Medulla oblongata (tissue), 1 donor: ENCODE measurements at regions not wholly inside any gene's neighbourhood (a gene's known extent, or its start where the extent isn't known, plus 50 kb on each side); places are given as distances from the start of the nearest gene placed in this dataset.

Experiments used
- DNase-seq: peaks from one replicate; pipeline ENCODE4 v3.0.0-alpha.2; 2015; ENCODE audit errors: extremely low spot score

DNA sequence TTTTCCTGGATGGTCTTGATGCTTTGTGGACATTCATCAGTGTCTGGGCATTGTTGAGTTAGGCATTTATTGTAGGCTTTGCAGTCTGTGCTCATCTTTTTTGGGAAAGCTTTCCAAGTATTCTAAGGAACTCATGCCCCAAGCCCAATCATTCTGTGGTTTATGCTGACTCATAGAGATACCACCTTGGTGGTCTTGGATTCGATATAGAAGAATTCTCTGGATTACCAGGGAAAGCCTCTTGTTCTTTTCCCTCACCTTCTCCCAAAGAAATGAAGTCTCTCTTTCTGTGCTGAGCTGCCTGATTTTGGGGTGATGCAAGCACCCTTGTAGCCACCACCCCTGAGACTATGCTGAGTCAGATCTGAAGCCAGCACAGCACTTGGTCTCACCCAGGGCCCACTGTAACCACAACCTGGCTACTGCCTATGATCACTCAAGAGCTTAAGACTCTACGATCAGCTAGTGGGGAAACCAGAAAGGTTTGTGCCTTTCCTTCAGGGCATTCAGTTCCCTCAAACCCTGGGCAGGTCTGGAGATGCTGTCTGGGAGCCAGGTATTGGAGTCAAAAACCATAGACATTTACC, 422.6 kb downstream of the NUF2 start:
- no peak for DNase-seq

DNA sequence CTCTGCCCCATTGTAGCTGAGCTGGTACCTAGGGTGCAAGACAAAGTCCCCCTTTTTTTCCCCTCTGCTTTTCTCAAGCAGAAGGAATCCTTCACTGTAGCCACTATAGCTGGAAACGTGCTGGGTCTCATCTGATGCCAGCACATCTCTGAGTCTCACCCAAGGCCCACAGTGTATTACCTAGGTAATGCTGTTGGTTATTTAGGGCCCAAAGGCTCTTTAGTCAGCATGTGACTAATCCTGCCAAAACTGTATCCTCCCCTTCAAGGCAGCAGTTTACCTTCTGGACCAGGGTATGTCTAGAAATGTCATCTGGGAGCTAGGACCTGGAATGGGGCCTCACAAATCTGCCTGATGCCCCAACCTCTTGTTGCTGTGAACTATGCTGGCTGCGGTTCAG, 423.4 kb downstream of the NUF2 start:
- no peak for DNase-seq

DNA sequence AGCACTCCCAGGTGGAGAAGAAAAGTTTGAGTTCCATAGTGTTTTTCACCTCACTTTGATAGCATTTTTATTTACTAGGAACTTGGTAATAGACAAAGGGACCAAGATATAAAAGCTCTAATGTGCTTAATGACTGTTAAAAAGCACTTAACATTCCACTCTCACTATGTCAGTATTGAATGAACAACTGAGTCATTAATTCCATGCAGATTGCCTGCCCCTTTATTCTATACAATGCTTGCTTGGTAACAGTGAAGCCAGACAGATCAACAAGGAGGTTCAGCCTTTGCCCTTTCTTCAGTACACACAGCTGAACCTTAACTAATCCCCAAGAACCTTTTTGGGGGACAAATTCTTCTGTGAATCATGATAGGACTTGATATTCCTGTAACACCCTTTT, 425.5 kb downstream of the NUF2 start:
- no peak for DNase-seq

DNA sequence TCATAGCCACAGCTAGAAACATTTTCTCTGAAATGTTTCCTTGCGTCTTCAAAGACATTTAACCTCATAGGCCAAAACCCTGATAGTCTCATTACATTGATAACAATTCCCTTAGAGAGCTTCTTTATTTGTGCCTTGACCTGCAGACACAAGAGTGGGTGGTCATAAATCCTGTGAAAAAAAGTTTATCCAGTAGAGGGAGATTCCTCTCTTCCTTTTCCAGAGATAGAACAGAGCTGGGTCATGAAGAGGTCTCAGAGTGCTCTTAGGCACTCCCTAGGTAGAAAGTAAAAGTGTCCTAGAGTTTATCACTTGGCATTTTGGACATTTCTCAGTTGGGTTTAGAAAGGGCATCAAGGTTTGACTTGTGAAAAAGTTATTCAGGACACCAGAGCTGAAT, 426.1 kb downstream of the NUF2 start:
- no peak for DNase-seq

DNA sequence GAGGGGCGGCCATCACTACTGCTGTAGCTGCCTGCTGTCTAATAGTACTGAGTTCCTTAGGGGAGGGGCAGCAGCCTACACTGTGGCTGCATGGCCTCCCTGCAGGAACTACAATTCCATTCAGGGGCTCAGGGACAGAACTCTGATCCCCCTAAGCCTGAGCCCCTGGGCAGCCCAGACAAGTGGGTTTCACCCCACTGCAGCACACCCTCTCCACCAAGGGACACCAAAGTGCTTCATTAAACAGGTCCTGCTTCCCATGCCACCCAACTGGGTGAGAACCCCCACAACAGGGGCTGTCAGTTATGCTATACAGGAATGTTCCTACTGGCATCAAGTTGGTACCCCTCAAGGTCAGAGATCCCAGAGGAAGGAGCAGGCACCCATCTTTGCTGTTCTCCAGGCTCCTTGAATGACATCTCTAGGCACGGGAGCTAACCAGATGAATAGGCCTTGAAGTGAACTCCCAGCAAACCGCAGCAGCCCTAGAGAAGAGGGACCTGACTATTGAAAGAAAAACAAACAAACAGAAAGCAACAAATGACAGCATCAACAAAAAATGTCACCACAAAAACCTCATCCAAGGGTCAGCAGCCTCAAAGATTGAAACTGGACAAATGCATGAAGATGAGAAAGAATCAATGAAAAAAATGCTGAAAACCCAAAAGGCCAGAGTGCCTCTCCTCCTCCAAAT, 437.4 kb downstream of the NUF2 start:
- no peak for DNase-seq

DNA sequence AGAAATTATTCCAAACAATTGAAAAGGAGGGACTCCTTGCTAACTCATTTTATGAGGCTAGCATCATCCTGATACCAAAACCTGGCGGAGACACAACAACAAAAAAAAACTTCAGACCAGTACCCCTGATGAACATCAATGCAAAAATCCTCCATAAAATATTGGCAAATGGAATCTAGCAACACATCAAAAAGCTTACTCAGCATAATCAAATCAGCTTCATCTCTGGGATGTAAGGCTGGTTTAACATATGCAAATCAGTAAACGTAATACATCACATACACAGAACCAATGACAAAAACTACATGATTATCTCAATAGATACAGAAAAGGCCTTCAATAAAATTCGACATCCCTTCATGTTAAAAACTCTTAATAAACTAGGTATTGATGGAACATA, 440.1 kb downstream of the NUF2 start:
- no peak for DNase-seq

DNA sequence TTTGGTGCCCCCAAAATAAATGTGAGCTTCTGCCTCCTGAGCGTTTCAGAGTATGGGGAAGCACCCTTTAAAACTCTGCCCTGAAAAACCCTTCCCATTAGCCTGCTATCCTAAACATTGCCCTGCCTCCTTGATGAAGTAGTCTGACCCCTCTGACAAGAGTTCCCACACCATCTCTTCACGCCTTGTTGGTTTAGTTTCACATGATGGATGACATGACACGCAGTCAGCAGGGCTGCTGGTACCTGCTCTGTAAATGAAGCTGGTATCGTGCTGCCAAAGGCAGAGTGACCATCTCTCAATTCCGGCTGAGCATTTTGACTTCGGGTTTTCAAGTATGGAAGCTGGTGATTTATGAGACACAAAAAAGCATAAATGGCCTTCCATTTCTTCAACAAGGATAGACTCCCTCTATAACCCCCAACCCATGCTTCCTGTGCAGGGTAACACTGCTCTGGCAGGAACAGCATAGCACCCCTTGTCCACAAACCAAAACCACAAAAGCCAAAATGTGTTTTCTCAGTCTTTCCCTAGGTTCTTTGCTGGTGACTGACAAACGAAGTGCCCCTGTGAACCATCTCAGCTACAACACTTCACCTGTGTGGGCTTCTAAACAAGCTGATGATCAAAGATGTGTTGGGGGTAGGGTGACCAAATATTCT, 444.6 kb downstream of the NUF2 start:
- no peak for DNase-seq

DNA sequence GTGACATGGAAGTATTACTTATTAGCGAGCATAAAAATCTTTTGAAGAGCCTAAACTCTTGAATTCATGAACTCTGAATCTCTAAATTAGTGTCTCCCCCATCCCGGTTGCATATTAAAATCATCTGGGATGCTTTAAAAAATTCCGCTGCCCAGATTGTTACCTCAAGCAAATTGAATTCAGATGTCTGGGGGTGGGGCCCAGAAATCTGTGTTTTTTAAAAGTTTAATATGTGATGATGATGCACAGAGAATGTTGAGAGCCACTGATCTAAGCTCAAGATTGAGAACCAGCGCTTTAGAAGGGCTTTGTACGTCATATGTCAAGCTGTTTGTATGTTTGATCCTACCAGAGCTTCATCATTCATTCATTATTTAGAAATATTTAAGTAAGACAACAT, 446.8 kb downstream of the NUF2 start:
- no peak for DNase-seq

DNA sequence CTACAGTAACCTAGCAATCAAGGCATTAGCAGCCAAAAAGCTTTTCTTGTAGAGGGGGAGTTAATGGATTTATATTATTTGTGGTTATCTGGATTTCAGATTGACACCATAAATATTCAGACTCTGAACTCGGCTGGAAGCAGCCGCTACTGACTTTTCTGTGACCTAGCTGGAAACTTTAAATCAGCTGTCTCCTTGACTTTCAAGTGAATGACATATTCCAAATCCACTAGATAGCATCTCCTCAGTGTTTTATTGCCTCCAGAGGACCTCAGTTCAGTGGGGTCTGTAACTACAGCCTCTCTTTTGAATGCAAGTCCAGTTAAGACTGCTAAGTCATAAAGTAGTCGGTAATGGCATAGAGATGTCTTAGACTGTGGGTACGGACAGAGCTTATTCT, 448.5 kb downstream of the NUF2 start:
- no peak for DNase-seq

DNA sequence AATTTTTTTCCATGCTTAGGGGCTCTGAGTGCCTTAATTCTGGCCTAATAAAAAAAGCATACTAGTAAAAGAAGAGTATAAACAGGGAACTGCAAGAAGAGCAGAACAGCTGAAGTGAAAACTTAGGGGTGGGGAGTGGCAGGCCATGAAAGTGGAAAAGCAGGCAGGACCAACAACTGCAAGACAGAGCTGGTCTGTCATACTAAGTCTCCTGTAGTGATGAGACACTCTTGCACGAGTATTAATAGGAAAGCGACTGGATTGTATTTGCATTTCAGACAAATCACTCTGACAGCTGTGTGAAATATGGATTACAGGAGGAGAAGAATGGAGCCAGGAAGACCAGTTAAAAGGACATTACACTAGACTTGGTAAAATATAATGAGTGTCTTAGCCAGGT, 449.9 kb downstream of the NUF2 start:
- no peak for DNase-seq

DNA sequence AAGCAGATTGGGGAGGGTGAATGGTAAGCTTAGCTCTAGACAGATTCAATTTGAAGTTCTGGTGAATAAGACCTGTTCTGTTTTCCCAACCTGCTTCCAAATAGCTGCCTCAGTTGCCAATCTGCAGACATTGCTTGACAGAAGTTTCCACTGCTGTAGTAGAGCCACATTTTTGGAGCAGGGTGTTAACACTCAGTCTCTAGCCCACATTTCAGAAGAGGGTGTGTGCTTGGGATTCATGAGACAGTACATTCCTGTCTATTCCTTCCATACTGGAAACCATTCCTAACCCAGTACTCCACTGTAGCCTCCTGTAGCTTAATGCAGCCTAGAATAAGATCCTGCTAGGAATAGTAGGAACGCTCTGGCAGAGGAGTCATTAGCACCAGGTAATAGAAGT, 450.5 kb downstream of the NUF2 start:
- DNase-seq = no peak

DNA sequence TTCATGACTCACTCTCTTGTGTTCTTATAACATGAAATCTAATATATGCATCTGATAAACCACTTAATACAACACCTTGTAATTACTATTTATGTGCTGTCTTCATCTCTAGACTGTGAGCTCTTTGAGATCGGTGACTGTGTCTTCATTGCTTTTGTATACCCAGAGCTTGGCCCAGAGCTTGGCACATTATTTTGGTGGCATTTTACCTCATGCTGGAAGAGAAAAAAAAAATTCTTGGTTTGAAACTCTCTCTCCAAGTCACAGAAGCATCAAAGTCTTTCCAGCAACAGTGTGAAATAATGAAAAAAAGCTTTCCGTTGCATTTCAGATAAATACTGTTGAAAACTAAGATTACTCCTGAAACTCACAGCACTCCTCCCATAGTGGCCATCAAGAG, 451.6 kb downstream of the NUF2 start:
- no peak for DNase-seq

DNA sequence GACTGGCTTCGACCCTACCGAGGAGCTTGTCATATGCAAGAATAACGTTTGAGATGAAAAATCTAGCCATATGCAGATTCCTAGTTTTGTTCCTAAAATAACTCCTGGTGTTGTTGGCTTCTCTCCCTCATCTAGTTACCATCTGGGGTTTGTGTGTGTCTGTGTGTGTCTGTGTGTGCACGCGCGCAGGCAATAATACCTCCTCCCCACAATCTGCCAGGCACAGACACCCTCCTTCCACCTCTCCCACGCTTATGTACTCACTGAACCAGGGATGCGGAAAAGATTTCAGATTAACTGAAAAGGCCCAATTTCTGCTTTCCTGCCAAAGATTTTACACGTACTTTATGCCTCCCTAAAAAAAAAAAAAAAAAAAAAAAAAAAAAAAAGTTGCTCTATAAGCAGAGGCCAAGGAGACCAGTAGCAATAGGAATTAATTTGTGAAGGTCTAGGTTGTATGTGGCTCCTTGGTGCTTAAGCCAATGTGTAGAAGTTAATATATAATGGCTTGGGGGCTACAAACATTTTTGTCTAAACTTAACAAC, 452.7 kb downstream of the NUF2 start:
- no peak for DNase-seq

DNA sequence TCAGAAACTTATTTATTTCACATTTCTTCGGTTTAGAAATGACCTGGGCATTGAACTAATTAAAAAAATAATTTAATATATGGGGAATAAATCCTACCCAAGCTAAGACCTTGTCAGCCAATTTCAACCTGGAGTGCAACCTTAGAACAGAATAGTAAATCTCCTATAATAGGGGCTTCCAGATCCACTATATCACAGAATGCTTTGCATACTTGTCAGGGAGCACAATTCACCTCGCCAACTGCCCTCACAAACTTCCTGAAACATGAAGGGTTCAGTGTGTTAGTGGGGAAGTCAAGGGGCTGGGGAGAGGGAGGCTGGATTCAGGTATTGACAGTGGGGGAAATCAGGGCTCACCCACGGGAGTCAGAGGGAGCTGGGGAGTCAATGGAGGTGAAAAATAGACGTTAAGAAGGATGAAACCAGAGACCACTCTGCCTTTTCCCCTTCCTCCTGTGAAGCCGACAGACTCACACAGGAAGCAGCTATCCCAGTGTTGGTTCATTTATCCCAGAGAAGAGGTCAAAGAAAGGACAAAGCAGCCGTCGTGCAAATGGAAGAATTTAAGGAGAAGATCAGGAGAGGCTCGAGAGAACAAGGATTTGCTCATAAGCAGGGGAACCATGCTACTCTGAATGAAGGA, 453.3 kb downstream of the NUF2 start:
- DNase-seq = no peak

DNA sequence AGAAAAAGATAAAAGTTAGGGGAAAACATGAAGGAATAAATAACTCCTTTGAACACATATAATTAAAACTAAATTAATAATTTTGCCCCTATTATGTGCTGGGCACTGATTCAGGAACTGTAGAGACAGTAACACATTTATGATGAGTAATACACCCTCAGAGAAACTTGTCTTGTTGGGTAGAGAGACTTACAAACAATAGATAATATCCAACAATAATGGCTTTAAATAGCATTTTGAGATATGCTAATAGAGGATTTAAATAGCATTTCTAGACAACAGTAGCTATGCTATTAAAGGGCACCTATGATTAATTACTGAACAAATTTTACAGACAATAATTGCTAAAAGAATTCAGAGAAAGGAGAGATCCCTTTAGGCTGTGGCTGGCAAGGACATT, 455.5 kb downstream of the NUF2 start:
- DNase-seq = no peak

DNA sequence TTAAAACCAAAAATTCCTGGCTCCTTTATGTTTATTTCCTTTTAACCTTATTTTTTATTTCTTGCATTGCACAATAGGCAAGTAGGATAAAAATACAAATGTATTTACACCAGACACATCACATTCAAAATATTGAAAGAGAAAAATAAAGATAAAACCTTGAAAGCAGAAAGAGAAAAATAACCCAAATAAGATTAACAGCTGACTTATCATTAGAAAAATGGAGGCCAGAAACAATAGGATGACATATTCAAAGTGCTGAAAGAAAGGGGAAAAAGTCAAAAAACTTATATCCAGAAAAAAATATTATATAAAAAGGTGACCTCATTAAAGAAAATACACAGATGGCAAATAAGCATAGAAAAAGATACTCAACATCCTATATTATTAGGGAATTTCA, 459.4 kb downstream of the NUF2 start:
- DNase-seq = no peak

DNA sequence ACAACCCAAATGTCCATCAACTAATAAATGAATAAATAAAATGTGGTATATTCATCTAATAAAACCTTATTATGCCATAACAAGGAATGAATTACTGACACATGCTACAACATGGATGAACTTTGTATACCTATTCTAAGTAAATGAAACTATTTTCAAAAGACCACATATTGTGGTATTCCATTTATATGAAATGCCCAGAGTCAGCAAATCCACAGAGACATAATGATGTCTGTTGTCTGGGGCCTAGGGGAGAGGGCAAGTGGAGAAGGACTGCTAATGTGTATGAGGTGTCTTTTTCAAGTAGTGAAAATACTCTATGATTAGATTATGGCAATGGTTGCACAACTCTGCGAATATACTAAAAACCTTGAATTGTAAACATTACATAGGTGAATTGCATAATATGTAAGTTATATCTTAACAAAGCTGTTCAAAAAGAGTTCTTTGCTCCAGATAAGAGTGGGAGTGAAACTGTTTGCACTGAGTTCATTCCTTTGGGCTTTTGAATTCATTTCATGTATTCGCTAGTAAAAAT, 464.2 kb downstream of the NUF2 start:
- DNase-seq = no peak

DNA sequence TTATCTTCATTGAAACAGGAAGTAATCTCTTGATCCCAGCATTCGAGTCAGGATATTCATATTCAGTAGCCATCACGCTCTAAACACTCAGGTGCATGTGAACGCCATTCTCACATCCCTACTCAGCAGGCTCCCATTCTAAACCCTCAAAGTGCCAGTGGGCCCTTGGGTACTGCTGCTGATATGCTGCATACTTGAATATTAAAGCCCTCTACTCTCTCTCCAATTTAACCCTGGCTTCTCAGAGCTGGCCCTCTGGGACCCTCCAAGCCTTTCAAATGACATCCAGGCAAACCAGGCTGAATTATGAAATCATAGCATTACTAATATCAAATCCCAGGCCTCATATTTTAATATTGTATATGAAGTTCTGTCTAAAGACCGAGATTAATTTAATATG, 468.2 kb downstream of the NUF2 start:
- DNase-seq = no peak

DNA sequence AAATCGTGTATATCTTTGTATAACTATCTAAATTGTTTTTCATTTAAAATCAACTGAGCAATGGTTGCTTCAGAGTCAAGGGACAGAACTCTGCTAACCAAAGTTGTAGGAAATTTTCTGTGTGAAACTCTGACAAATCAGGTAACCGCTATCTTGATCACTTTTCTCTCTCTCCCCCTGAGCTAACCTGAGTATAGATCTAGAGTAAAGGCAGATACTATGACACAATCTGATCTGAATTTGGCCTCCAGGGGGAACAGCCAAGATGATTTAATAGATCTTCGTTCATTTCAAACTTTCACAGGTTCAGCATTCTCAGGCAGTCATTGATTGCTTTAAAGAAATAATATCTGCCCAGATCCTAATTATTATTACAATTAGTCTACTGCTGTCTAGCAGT, 472.8 kb downstream of the NUF2 start:
- no peak for DNase-seq

DNA sequence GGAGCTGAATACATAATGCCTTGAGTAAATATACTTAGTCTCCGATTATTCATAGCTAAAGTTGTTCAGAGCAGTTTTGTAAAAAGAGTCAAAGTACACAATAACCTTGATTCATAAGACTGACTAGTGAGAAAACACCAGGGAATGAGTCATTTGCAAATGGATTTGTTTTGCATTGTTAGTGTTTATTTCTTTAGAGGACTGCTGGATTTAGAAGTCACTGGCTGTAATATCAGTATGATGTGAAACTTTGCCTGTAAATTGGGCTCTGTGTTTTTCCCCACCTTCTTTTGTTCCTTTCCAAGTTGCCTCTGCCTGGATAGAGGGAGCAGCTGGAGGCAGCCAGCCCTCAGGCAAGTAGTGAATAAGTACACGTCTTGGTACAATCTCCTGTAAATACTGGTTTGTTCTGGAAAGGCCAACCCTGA, 474.7 kb downstream of the NUF2 start:
- peak; percentile 7 for DNase-seq

DNA sequence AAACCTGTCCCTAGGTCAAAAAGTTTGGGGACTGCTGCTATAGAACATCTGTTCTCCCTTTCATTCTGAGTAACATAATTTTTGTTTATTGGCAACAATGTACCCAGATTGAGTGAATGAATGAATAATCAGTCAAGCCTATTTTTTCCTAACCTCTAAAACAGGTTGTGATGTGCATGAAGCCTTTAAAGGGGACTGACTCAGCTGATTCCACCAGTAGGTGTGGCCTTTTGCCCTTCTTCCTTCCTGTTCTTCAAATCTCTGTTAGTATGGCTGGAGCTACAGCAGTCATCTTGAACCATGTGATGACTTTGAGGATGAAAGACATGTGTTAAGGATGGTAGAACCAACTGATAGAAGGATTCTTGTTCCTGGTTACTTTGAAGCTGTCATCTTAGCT, 476.1 kb downstream of the NUF2 start:
- DNase-seq = no peak

DNA sequence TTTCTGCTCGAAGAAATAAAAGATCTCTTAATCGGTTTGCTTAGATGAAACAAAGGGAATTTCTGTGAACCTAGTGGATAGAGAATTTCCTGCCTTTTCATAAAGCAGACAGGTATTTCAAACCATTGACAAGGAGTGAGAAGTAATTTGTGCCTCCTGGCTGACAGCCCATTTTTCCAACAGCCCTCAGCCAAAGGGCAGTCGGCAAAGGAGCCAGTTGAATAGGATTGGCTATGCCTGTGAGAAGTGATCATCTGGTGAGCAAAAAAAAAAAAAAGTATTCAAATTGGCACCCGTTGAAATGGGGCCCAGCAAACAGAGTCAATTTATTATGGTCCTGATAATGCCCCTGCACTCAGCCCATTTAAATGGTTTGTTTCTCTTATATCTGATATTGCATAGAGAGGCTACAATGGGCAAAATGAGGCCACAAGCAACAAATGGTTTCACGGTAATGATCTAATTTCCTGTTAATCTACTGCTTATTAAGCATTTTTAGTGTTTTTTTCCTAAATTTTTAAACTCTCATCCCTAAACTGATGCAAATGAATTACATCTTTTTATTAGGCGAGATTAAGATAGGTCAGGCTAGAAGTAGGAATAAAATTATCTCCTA, 477.5 kb downstream of the NUF2 start:
- peak; percentile 5 for DNase-seq
